Lung (tissue), 11 donors: ENCODE measurements at regions not wholly inside any gene's neighbourhood (a gene's known extent, or its start where the extent isn't known, plus 50 kb on each side); places are given as distances from the start of the nearest gene placed in this dataset.

Experiments
- ATAC-seq: fragments of 200-7000 bp; cut with Tn5 transposase; one replicate; pipeline ENCODE4 v1.9.1; 2020; ENCODE audit warnings: moderate number of reproducible peaks; ENCODE audit not compliant: insufficient read depth, low FRiP score
- DNase-seq, 3 donors: peaks; one replicate each; pipeline ENCODE4 v3.0.0-alpha.2; 2013 to 2017
- H3K27ac ChIP-seq, 2 donors: one replicate each; pipeline ENCODE4 v1.5.1; 2013; ENCODE audit warnings: mild to moderate bottlenecking in 2 of 2, moderate library complexity in 2 of 2, control low read depth in 1 of 2, inconsistent platforms in 1 of 2, low read depth in 1 of 2, low read length in 1 of 2
- H3K27me3 ChIP-seq, 3 donors: one replicate each; pipeline ENCODE4 v1.5.1; 2013; ENCODE audit warnings: low read length in 2 of 3; ENCODE audit not compliant: control insufficient read depth in 3 of 3, insufficient read depth in 3 of 3
- H3K36me3 ChIP-seq, 4 donors: one replicate each; pipeline ENCODE4 v1.5.1; 2013; ENCODE audit warnings: low read length in 4 of 4, mild to moderate bottlenecking in 1 of 4, moderate library complexity in 1 of 4; ENCODE audit not compliant: control insufficient read depth in 4 of 4, insufficient read depth in 4 of 4
- H3K4me1 ChIP-seq, 5 donors: one replicate each; pipeline ENCODE4 v1.5.1; 2013; ENCODE audit warnings: low read length in 5 of 5, mild to moderate bottlenecking in 2 of 5, moderate library complexity in 1 of 5; ENCODE audit not compliant: control insufficient read depth in 5 of 5, insufficient read depth in 5 of 5
- H3K4me3 ChIP-seq: one replicate; pipeline ENCODE4 v1.5.1; 2013; ENCODE audit warnings: mild to moderate bottlenecking, control low read depth, moderate library complexity
- H3K9ac ChIP-seq, 2 donors: one replicate each; pipeline ENCODE4 v1.5.1; 2013; ENCODE audit warnings: low read length in 2 of 2, control low read depth in 1 of 2; ENCODE audit not compliant: insufficient read depth in 1 of 2
- H3K9me3 ChIP-seq, 4 donors: one replicate each; pipeline ENCODE4 v1.5.1; 2013; ENCODE audit warnings: low read length in 3 of 4, mild to moderate bottlenecking in 1 of 4, moderate library complexity in 1 of 4; ENCODE audit not compliant: control insufficient read depth in 4 of 4, insufficient read depth in 3 of 4
- CTCF ChIP-seq: IDR thresholded peaks from 2 replicates; pipeline ENCODE4 v1.5.1; 2012; ENCODE audit warnings: mild to moderate bottlenecking; ENCODE audit errors: control extremely low read depth, extremely low read depth
- WGBS, 2 donors: extraction: QIAGEN DNeasy Blood & Tissue Kit; methylation state at CpG; one replicate each; pipeline ENCODE4 v1.1.7; 2013; 5-methylcytosine and 5-hydroxymethylcytosine counted together
- donor health status: control.
- donor health status: control.
- donor health status: Bipolar disorder and iron deficiency.
- donor health status: healthy.
- donor health status: DM: yes; HTN: yes; CAD: no.

GRCh38 chr1:170385750-170386149, 146.2 kb upstream of the GORAB start:
- 90 to 92% methylated on average over 2 of the region's 2 CpGs for WGBS, 2 donors
- DNase-seq (no peak), ATAC-seq (no peak)
- H3K4me3 ChIP-seq, result no peak overlapping the region
- H3K36me3 ChIP-seq, result no peaks in the 10 kb centered on the region
- H3K27me3 ChIP-seq, result no peaks in the 10 kb centered on the region
- H3K9me3 ChIP-seq, result peaks cover 0 to 5% (median 0%) of the 10 kb centered on the region in 4 donors
- H3K4me1 ChIP-seq, result peaks cover 0 to 2% (median 0%) of the 10 kb centered on the region in 5 donors
- TF ChIP-seq CTCF, result no peak
- no peak overlapping the region for H3K9ac ChIP-seq
- H3K27ac ChIP-seq, result no peak overlapping the region

GRCh38 chr1:170388489-170388888, 143.5 kb upstream of the GORAB start:
- TF ChIP-seq CTCF, result no peak
- Histone ChIP-seq H3K9me3 (peaks cover 0 to 5% (median under 1%) of the 10 kb centered on the region in 4 donors), H3K27ac (no peak overlapping the region), H3K9ac (no peak overlapping the region), H3K27me3 (no peaks in the 10 kb centered on the region), H3K4me1 (peaks cover 0 to 2% (median 0%) of the 10 kb centered on the region in 5 donors), H3K4me3 (no peak overlapping the region), H3K36me3 (no peaks in the 10 kb centered on the region)
- ATAC-seq (no peak), DNase-seq (no peak)
- 40 to 52% methylated on average over 2 of the region's 2 CpGs for WGBS, 2 donors

- DNase-seq (no peak), ATAC-seq (no peak)
- peaks cover 0 to 6% (median under 1%) of the 10 kb centered on the region in 4 donors for H3K9me3 ChIP-seq
- no peak overlapping the region for H3K9ac ChIP-seq
- TF ChIP-seq CTCF, result no peak
- H3K27me3 ChIP-seq, result no peaks in the 10 kb centered on the region
- H3K4me1 ChIP-seq, result no peaks in the 10 kb centered on the region
- 88 to 92% methylated on average over 2 of the region's 2 CpGs for WGBS, 2 donors
- no peak overlapping the region for H3K27ac ChIP-seq
- H3K36me3 ChIP-seq, result no peaks in the 10 kb centered on the region
- H3K4me3 ChIP-seq, result no peak overlapping the region
These were observed 136.8 kb upstream of the GORAB start for GRCh38 chr1:170395149-170395548.

- no peak overlapping the region for H3K4me3 ChIP-seq
- TF ChIP-seq CTCF, result no peak
- DNase-seq, result no peak
These were observed 134.9 kb upstream of the GORAB start for GRCh38 chr1:170397061-170397460.

More at GRCh38 chr1:170397061-170397460, 134.9 kb upstream of the GORAB start:
- no peaks in the 10 kb centered on the region for H3K27me3 ChIP-seq
- H3K9me3 ChIP-seq, result peaks cover 0 to 6% (median under 1%) of the 10 kb centered on the region in 4 donors
- no peak overlapping the region for H3K9ac ChIP-seq
- H3K36me3 ChIP-seq, result no peaks in the 10 kb centered on the region
- H3K4me1 ChIP-seq, result no peaks in the 10 kb centered on the region
- ATAC-seq, result no peak
- no peak overlapping the region for H3K27ac ChIP-seq
